ENCODE measurements at regions not wholly inside any gene's neighbourhood (a gene's known extent, or its start where the extent isn't known, plus 50 kb on each side); places are given as distances from the start of the nearest gene placed in this dataset.
"Not testable (repeated sequence)": the region's sequence is repeated elsewhere in the genome, so short reads cannot be mapped to it uniquely, and the experiment has no call there.

- no peak for DNase-seq (ENCODE audit: insufficient read length, low spot score)
- TF ChIP-seq POLR2A (IDR thresholded peaks at IDR 0.05; ENCODE audit: low read depth, low read length), result no peak
- no peak for FAIRE-seq
Measured at GRCh38 chr11:114959953-114960505, 281.7 kb downstream of the NXPE2 start.

- not testable (repeated sequence) for DNase-seq (ENCODE audit: insufficient read length, low spot score)
Measured at GRCh38 chr11:114960819-114961218, 282.5 kb downstream of the NXPE2 start.

GRCh38 chr11:114964676-114965214 is 286.4 kb downstream of the NXPE2 start:
- no peak for FAIRE-seq
- TF ChIP-seq POLR2A (IDR thresholded peaks at IDR 0.05; ENCODE audit: low read depth, low read length), result no peak
- no peak for DNase-seq (ENCODE audit: insufficient read length, low spot score)

More at GRCh38 chr11:114960819-114961218, 282.5 kb downstream of the NXPE2 start:
- not testable (repeated sequence) for FAIRE-seq

- FAIRE-seq (no peak), DNase-seq (ENCODE audit: insufficient read length, low spot score) (no peak)
- TF ChIP-seq POLR2A (IDR thresholded peaks at IDR 0.05; ENCODE audit: low read depth, low read length), result no peak
Measured at GRCh38 chr11:114970927-114971645, 292.8 kb downstream of the NXPE2 start.

- FAIRE-seq, result no peak
- DNase-seq (ENCODE audit: insufficient read length, low spot score), result no peak
- TF ChIP-seq POLR2A (IDR thresholded peaks at IDR 0.05; ENCODE audit: low read depth, low read length), result no peak
Measured at GRCh38 chr11:114972105-114972504, 293.8 kb downstream of the NXPE2 start.

- FAIRE-seq (no peak), DNase-seq (ENCODE audit: insufficient read length, low spot score) (no peak)
- TF ChIP-seq POLR2A (IDR thresholded peaks at IDR 0.05; ENCODE audit: low read depth, low read length), result no peak
Measured at GRCh38 chr11:114977651-114978050, 299.3 kb downstream of the NXPE2 start.

- no peak for TF ChIP-seq POLR2A (IDR thresholded peaks at IDR 0.05; ENCODE audit: low read depth, low read length)
- FAIRE-seq (no peak), DNase-seq (ENCODE audit: insufficient read length, low spot score) (no peak)
Measured at GRCh38 chr11:114982141-114982540, 303.8 kb downstream of the NXPE2 start.

GRCh38 chr11:114984611-114985163 is 306.4 kb downstream of the NXPE2 start:
- FAIRE-seq, result no peak
- no peak for DNase-seq (ENCODE audit: insufficient read length, low spot score)
- no peak for TF ChIP-seq POLR2A (IDR thresholded peaks at IDR 0.05; ENCODE audit: low read depth, low read length)

GRCh38 chr11:114986365-114986764 is 308.0 kb downstream of the NXPE2 start:
- DNase-seq (ENCODE audit: insufficient read length, low spot score) (no peak), FAIRE-seq (no peak)
- TF ChIP-seq POLR2A (IDR thresholded peaks at IDR 0.05; ENCODE audit: low read depth, low read length), result no peak

- no peak for TF ChIP-seq POLR2A (IDR thresholded peaks at IDR 0.05; ENCODE audit: low read depth, low read length)
- FAIRE-seq (no peak), DNase-seq (ENCODE audit: insufficient read length, low spot score) (no peak)
Measured at GRCh38 chr11:114987186-114987760, 308.9 kb downstream of the NXPE2 start.

- no peak for TF ChIP-seq POLR2A (IDR thresholded peaks at IDR 0.05; ENCODE audit: low read depth, low read length)
- DNase-seq (ENCODE audit: insufficient read length, low spot score) (no peak), FAIRE-seq (no peak)
Measured at GRCh38 chr11:114988644-114989043, 310.3 kb downstream of the NXPE2 start.

GRCh38 chr11:114989536-114989935 is 311.2 kb downstream of the NXPE2 start:
- FAIRE-seq, result no peak
- no peak for TF ChIP-seq POLR2A (IDR thresholded peaks at IDR 0.05; ENCODE audit: low read depth, low read length)

GRCh38 chr11:115005663-115006062 is 327.3 kb downstream of the NXPE2 start:
- FAIRE-seq, result no peak
- TF ChIP-seq POLR2A (IDR thresholded peaks at IDR 0.05; ENCODE audit: low read depth, low read length), result no peak

More at GRCh38 chr11:114989536-114989935, 311.2 kb downstream of the NXPE2 start:
- DNase-seq (ENCODE audit: insufficient read length, low spot score), result no peak

GRCh38 chr11:115007851-115008250 is 329.5 kb downstream of the NXPE2 start:
- no peak for TF ChIP-seq POLR2A (IDR thresholded peaks at IDR 0.05; ENCODE audit: low read depth, low read length)
- FAIRE-seq, result no peak
- DNase-seq (ENCODE audit: insufficient read length, low spot score), result no peak

More at GRCh38 chr11:115005663-115006062, 327.3 kb downstream of the NXPE2 start:
- no peak for DNase-seq (ENCODE audit: insufficient read length, low spot score)

Data from H54 (cell line).